ENCODE measurements at regions not wholly inside any gene's neighbourhood (a gene's known extent, or its start where the extent isn't known, plus 50 kb on each side); places are given as distances from the start of the nearest gene placed in this dataset.

GRCh38 chr6:114559419-114559818 lies 216.6 kb upstream of the HS3ST5 start:
- DNase-seq (ENCODE audit: low spot score): no peak

GRCh38 chr6:114558153-114558552 lies 215.3 kb upstream of the HS3ST5 start:
- DNase-seq (ENCODE audit: low spot score): no peak

- no peak for DNase-seq (ENCODE audit: low spot score)
Observed at GRCh38 chr6:114556846-114557488, 214.1 kb upstream of the HS3ST5 start.

DNA sequence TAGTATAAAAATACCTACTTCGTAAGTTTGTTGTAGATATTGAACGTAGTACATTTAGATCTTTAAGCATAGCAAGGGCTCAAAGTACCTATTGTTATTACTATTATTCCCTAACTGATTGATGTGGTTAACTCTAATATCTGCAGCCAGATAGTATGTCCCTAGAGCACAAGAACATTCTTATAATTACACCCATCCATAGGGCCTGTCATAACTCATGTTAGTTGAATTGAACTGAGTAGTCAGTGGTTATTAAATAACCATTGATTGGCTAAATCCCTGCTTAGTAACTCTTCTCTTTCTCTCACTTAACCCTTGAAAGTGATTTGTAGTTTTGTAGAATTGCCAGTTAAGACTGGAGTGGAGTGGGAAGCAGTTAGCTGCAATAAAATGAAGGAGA lies 207.5 kb upstream of the HS3ST5 start:
- DNase-seq (ENCODE audit: low spot score): no peak

GRCh38 chr6:114543696-114544095 lies 200.9 kb upstream of the HS3ST5 start:
- no peak for DNase-seq (ENCODE audit: low spot score)

GRCh38 chr6:114541794-114542193 lies 199.0 kb upstream of the HS3ST5 start:
- no peak for DNase-seq (ENCODE audit: low spot score)

GRCh38 chr6:114537977-114538376 lies 195.2 kb upstream of the HS3ST5 start:
- DNase-seq (ENCODE audit: low spot score): no peak

DNA sequence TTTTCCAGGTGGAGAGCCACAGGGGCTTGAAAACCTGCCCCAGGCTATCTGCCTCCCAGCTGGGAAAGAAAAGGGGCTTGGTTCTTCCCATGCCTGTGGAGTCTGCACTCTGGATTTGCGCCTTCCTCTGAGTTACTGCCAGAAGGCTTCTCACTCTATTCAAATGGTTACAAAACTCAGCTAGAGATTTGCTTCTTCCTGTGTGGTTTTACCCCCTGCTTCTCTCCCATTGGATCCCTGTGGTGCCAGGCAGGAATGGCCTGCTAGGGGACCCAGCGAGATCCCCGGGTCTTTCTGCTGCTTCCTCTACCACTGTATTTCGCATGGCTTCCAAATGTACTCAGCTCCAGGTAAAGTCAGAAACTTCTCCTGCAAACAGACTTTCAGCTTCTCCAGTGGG lies 192.0 kb upstream of the HS3ST5 start:
- DNase-seq (ENCODE audit: low spot score): no peak

DNA sequence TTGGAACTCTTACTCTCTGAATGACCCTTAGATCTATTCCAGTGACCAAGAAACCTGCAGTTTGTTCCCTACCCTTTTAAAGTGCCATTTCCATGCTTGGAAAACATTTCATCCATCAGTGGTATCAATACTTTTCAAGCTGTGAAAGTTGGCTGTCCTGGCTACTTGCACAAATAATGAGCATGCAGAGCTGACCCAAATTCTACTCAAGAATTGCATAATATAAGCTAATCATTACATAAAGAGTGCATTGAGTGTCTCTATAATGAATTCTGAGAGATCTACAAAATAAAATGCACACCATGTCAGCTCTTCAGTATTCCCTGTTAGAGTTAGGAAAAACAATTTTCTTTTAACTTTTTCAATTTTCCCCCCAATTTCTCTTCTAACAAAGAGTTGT lies 181.3 kb upstream of the HS3ST5 start:
- no peak for DNase-seq (ENCODE audit: low spot score)

- DNase-seq (ENCODE audit: low spot score): no peak
Observed at GRCh38 chr6:114523508-114523907, 180.7 kb upstream of the HS3ST5 start.

GRCh38 chr6:114521926-114522325 lies 179.1 kb upstream of the HS3ST5 start:
- no peak for DNase-seq (ENCODE audit: low spot score)

DNA sequence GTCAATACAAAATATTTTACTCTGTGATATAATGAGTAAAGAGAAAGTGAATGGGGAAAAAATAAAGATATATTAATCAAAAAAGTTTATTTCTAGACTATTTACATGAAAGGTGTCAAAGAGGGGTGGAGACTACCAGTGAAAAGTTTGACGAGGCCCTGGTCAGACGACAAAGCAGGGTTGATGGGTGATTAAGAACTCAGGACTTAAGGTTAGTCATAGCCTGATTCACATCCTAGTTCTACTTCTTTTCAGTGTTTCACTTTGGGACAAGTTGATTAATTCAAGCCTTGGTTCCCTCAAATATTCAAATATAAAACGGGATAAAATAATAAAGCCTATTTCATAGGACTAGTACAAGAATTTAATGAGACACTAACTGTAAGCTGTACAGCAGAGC lies 178.2 kb upstream of the HS3ST5 start:
- no peak for DNase-seq (ENCODE audit: low spot score)

- DNase-seq (ENCODE audit: low spot score): no peak
Observed at GRCh38 chr6:114514170-114514569, 171.3 kb upstream of the HS3ST5 start.

DNA sequence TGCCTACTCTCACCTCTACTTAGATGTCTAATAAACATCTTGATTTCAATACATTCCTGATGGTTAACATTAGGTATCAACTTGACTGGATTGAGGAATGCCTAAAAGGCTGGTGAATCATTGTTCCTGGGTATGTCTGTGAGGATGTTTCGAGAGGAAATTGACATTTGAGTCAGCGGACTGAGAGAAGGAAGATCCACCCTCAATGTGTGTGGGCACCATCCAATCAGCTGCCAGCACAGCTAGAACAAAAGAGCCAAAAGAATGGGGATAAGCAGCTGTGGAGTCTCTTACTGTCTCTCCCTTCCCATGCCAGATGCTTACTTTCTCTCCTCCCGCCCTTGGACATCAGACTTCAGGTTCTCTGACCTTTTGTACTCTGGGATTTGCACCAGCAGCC lies 128.6 kb upstream of the HS3ST5 start:
- no peak for DNase-seq (ENCODE audit: low spot score)

- DNase-seq (ENCODE audit: low spot score): no peak
Observed at GRCh38 chr6:114467931-114468330, 125.1 kb upstream of the HS3ST5 start.

DNA sequence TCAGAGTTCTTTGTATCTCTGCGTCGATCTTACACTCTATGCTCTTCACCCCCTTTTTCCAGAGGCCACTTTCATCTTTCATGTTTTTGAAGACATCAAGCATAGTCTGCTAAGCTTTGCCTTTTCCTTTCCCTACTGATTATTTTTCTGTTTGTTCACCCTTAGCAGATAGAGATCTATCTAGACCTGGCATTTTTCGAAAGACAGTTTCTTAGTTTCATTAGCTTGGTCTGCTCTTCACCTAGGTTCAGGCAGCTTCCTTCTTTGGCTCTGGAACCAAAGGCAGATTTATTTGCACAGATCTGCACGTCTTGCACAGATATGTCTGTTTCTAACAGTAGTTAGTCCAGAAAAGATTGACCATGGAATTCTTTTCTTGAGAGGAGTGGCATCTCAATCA lies 122.7 kb upstream of the HS3ST5 start:
- no peak for DNase-seq (ENCODE audit: low spot score)

- no peak for DNase-seq (ENCODE audit: low spot score)
Observed at GRCh38 chr6:114453737-114454276, 111.0 kb upstream of the HS3ST5 start.

GRCh38 chr6:114452785-114453401 lies 110.1 kb upstream of the HS3ST5 start:
- DNase-seq (ENCODE audit: low spot score): no peak

- no peak for DNase-seq (ENCODE audit: low spot score)
Observed at GRCh38 chr6:114450631-114451030, 107.8 kb upstream of the HS3ST5 start.

GRCh38 chr6:114449659-114450058 lies 106.8 kb upstream of the HS3ST5 start:
- no peak for DNase-seq (ENCODE audit: low spot score)

DNA sequence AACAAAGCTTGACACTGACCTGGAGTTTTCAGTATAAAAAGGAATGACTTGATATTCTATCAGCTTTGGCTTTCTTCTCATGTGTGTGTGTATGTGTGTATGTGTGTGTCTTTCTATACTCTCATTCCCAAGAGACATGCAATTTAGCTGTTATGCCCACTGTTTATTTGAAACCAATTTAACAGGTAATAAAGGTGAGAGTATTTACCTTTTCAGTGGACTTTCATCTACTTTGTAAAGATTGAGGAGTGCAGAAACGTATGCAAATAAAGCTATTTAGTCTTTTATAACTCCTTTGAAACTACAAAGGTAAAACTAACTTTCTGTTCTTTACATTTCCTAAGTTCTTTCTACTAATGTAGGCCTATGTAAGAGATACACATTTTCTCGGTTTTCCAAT lies 103.5 kb upstream of the HS3ST5 start:
- no peak for DNase-seq (ENCODE audit: low spot score)

GRCh38 chr6:114445846-114446245 lies 103.0 kb upstream of the HS3ST5 start:
- no peak for DNase-seq (ENCODE audit: low spot score)

DNA sequence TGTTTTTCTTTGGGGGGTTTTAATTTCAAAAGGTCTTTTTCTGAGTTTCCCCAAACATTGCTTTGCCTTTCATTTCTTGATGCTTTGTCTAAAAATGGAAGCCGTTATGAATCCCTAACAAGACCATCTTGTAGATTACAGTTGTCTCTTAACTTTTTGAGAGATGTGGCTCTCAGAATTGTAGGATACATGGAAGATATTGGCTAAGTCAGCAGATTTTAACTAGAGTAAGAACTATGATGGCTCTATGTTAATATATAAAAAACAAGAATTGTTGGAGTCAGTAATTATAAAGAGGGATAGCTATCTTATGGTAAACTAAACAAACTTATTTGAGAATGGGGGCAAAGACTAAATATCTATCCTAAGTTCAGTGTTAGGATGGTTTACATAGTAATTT lies 96.6 kb upstream of the HS3ST5 start:
- no peak for DNase-seq (ENCODE audit: low spot score)

DNA sequence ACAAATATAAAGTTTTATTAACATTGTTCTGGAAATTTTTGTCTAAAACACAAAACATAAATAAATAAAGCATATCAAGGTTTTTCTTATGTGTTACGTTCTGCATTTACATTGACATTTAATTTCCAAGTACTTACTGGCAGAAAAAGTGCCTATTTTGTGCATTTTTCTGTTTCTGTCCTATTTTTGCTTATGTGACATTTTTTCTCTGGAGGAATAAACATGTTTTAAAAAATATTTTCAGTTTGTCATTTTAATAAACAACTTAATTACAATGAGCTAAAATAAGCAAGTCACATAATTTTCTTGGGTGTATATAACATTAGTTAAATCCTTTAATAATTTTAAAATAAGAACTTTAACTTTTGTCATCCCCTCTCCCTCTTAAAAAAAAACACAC lies 94.4 kb upstream of the HS3ST5 start:
- DNase-seq (ENCODE audit: low spot score): no peak

Data from ureter (tissue), 1 donor.